LHCN-M2 (cell line): ENCODE measurements at regions not wholly inside any gene's neighbourhood (a gene's known extent, or its start where the extent isn't known, plus 50 kb on each side); places are given as distances from the start of the nearest gene placed in this dataset.
"Not testable (repeated sequence)": the region's sequence is repeated elsewhere in the genome, so short reads cannot be mapped to it uniquely, and the experiment has no call there.

ENCODE experiments used
- DNase-seq: peaks from one replicate; pipeline ENCODE4 v3.0.0-alpha.2; 2012; ENCODE audit warnings: low read depth

DNA sequence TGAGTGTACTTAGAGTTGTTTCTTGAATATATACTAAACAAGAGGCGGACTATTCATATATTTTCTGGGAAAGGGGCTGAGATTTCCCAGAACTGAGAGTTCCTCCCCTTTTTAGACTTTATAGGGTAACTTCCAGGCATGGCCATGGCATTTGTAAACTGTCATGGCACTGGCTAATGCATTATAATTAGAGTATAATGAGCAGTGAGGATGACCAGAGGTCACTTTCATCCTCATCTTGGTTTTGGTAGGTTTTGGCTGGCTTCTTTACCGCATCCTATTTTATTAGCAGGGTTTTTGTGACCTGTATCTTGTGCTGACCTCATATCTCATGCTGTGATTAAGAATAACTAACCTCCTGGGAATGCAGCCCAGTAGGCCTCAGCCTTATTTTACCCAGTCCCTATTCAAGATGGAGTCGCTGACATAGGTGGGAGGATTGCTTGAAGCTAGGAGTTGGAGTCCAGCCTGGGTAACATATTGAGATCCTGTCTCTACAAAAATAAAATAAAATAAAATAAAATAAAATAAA lies 91.4 kb downstream of the MOBP start:
- no peak for DNase-seq

DNA sequence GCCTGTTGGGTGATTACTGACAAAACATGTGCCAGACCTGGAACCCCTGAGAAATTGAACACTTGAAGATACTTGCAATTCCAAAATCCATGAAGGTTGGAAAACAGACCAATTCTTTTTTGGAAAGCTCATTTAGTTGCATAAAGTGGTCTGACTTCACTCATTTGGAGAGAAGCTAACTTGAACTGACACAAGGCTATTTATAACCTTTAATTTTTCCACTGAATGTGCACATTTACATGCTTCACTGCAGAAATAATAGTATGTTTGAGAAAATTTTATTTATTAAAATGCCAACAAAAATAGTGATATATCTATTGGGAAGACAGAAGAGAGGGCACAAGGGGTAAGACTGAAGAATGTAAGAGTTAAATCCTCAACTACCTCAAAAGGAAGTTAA lies 92.1 kb downstream of the MOBP start:
- DNase-seq = no peak

DNA sequence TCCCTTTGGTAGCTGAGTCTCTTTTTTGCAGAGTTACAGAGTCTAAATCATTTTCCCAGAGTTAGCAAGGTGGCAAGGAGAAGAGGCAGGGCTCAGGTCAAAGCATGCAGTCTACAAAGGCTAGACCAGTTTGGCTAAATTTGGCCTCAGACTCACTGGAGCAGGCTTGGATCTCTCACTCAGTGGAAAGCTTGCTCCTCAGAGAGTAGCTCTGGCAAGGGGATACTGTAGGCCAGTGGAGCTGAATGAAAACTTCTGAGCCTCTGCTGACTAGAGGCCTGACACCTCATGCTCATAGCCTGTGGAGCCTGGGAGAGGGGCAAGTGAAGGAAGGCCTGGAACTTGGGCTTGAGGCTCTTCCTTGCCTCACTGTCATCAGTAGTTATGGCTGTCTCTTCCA lies 101.0 kb downstream of the MOBP start:
- DNase-seq = no peak

DNA sequence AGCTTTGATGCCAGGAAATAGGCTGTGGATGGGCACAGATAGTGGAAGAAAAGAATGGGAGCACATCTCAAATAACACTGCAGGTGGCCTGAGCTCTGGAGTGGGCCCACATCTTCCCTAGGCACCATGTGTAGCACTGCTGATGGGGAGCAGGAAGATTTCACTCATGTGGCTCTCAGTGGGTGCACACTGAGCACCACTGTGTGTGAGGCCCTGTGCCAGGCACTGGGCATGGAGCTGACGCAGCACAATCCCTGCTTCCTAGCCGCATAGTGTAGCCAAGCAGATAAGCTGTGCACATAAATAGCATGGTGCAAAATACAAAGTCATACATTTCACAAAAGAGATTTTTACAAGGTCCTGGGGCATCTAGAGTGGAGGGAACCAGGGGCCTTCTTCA lies 101.6 kb downstream of the MOBP start:
- DNase-seq = no peak

DNA sequence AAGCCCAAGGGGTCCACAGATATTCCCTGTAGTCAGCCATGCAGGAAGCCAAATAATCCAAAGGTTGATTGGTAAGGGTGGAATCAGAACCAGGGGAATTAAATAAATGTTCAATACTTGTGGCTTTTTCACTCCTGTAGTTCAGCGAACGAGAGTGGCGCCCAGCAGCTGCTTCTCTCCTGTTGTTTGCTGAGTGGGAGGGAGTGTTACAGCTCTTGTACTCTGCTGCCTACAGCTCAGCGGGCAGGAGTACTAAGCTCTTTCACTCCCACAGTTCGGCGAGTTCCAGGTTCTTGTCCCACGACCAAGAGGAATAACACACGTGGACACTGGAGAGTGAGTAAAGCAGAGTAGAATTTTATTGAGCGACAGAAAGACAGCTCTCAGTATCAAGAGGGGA lies 105.9 kb downstream of the MOBP start:
- no peak for DNase-seq

DNA sequence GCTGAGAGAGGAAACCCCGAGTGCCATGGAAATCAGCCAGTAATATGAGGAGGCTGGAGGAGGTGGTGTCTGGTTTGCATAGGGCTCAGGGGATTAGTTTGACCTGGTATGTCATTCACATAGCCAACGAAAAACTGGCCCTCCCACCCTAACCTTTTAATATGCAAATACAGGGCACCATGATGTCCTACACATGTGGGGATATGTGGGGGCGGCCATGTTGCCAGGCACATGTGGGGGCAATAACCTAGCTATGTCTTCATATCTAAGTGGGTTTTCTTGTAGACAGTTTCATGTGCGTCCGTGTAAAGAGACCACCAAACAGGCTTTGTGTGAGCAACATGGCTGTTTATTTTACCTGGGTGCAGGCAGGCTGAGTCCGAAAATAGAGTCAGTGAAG lies 110.1 kb downstream of the MOBP start:
- DNase-seq = no peak

DNA sequence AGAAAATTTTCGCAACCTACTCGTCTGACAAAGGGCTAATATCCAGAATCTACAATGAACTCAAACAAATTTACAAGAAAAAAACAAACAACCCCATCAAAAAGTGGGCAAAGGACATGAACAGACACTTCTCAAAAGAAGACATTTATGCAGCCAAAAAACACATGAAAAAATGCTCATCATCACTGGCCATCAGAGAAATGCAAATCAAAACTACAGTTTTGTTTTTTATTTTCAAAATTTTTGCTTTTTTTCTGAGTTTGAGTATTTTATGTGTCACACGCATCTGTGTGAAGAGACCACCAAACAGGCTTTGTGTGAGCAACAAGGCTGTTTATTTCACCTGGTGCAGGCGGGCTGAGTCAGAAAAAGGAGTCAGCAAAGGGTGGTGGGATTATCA lies 118.7 kb downstream of the MOBP start:
- DNase-seq = not testable (repeated sequence)

DNA sequence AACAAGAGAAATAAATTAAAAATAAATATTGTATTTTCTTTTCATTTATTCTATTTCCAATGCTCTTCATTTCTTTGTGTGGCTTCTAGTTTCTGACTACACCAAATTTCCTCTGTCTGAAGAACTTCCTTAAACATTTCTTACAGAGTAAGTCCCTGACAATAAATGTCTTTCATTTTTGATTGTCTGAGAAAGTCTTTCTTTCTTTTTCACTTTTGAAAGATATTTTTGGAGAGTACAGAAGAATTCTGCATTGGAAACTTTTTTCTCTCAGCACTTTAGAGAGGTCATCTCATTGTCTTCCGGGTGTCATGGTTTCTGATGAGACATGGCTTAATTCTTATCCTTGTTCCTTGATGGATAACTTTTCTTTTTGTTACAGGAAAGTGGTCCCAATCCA lies 119.6 kb downstream of the MOBP start:
- DNase-seq = no peak

DNA sequence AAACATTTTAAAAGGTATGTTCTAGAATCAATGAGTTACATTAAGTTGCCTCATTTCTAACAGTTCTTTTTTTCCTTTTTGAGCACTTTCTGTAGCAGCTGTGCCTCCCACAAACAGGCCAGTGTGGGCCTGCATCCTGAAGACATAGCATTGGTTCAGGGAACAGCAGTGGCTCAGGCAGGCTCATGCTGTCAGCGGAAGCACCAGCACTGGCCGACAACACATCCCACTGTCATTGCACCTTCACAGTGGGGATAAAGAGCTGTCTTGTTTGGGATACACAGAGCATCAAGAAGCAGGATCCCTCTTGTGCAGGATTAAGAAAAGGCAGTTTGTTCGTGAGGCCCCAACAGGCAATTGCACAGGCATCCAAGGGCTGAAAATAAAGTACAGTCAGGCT lies 123.3 kb downstream of the MOBP start:
- no peak for DNase-seq

DNA sequence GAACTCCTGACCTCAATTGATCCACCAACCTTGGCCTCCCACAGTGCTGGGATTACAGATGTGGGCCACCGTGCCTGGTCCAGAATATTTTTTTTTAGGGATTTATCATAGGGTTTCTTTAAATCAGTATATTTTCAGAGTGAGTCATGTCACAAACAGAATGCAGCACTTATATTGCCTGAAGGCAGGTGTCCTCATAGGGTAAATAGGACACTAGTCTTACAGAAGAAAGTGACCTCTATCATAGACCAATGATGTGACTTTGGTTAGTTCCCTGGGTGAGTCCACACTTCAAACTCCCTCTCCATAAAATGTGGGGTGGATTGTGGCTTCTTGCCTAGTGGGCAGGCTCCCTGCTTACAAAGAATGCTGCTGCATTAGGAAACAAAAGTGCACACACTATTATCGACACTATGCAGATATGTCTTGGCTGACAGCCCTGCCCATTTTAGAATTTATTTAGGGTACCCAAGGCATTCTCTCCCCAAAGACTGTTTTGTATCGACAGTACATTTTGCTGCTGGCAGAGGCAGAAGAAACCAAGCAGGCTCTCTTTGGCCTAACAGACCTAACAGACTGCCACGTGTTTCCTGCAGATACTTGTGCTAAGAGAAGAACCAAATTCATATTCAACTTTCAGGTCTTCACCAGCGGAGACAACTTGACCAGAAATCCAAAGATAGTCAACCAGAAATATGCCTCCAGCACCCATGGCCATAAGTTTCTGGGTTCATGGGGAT lies 125.0 kb downstream of the MOBP start:
- no peak for DNase-seq

DNA sequence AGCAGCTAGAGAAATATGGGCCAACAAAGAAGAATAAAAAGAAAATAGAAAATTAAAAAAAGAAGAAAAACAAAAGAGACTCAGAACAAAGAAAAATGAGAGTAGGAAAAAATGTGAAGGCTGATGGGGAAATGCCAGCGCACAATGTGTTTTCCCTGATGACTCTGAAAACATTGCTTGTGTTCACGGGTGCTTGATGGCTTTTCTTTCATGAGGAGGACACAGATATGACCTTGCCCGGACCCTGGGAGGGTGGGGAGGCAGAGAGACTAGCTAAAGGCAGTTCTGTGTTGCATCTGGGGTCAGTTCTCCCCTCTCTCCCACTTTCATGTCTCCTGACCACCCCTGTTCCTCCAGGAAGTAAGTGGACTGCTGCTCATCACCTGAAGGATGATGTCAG lies 125.9 kb downstream of the MOBP start:
- DNase-seq = no peak

DNA sequence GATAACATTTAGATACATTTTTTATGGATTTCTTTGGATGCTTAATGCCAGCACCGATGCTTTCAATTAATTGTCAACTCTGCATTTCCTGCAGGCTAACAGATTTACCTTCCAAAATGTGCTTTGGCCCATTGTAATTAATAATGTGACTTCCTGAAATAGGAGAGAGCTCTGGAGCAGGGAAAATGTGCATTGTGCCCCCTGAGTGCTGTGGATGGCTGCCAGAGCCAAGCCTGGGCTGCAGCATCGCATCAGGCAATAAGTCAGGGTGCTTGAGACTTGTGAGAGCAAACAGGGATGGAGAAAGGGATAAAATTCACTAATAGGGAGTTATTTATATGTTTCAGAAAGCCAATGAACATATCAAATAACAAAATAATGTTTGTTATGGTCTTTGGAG lies 133.8 kb downstream of the MOBP start:
- DNase-seq = no peak

DNA sequence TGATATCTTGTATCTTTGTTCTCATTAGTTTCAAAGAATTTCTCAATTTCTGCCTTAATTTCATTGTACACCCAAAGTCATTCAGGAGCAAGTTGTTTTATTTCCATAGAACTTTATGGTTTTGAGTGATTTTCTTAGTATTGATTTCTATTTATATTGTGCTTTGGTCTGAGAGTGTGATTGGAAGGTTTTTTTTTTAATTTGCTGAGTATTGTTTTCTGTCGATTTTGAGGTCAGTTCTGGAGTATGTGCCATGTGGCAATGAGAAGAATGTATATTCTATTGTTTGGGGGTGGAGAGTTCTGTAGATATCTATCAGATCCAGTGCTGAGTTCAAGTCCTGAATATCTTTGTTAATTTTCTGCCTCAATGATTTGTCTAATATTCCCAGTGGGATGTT lies 138.4 kb downstream of the MOBP start:
- no peak for DNase-seq

DNA sequence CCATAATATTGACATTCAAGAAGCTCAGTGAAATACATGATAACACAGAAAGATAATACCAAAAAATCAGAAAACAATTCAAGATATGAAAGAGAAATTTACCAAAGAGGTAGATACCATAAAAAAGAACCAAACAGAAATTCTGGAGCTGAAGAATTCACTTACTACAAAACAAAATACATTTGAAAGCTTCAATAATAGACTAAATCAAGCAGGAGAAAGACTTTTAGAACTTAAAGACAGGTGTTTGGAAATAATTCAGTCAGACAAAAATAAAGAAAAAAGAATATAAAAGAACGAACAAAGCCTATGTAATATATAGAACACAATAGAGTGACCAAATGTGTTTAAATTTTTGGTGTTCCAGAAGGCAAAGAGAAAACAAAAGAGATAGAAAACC lies 158.7 kb downstream of the MOBP start:
- DNase-seq = no peak

DNA sequence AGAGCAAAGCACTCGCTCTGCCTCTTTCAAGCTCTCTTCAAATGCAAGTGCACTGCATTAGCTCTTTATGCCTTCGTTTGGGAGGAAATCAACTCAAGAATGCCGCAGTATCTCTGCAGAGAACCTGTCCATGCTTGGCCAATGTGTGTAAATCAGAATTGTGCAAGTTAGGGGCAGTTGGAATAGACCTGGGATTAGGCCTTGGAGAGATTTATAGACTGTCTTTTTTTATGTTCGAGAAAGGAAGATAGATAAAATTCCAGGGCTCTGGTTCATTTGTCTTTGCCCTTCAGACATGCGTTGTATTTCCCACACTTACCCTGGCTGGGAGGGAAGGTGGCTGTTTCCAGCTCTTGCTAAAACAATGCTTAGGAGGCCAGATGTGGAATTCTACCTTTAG lies 163.7 kb downstream of the MOBP start:
- no peak for DNase-seq

DNA sequence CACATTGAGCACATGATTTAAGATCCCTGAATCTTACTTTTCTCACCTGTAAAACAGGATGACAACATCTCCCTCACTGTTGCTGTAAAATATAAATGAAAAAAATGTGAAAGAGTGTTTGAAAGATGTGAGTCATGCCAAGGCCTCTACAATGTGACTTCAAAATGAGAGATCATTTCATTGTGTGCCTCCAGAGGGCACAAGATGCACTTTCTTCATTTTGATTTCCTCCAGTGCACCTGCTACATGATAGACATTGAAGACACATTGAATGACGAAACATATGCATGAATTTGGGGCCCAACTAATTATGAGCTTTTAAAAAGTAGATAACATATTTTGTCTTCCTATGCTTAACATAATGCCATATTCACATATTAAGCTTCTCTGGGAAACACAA lies 170.3 kb downstream of the MOBP start:
- DNase-seq = peak; percentile 64

DNA sequence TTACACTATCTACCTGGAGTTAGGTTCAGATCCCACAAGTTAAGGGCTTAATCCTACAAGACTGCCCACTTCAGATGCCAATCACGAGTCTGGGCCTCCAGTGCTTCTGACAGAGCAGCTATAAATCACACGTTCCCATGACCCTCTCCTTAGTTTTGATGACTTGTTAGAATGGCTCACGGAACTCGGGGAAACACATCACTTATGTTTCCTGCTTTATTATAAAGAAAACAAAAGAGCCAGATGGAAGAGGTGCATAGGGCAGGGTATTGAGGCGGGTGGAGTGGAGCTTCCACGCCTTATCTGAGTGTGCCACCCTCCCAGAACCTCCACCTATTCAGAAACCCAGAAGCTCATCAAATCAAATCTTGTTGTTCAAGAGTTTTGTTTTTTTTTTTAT lies 170.8 kb downstream of the MOBP start:
- DNase-seq = no peak

DNA sequence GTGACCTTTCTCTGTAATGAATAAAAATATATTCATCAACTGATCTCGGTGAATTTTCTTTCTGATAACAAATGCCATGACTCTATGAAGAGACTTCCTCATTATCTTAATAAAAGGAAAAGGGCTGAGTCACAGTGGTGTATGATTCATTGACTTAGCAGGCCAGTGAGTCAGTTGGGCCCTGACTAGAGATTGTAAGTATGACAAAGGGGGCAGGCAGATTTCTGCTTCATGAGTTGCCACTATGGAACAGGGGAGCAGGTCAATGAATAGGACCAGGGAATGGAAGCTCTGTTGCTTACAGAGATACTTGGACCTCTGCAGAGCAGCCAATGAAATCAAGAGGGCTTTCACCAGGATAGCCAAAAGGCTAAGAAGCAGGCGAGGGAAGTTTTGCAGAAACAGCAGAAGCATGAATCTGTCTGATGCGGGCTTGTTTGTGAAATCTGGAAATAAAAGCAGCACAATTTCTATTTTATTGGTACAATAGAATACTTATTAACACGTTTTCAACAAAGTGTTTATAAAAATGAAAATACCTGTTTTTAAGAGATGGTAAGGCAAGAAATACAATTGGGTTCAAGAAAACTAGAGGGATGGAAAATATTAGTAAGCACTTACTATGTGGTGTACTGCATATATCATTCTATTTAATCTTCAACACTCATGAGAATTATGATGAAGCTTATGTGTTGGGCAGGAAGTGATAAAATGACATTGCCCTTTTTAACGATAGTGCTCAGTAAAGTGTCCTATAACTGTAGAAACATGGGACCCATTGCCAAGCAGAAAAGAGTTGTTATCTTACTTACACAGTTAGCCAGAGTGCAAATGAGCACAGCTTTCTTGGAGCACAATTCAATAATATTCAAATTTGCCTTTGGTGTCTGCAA lies 169.8 kb upstream of the MYRIP start:
- peak; percentile 94 for DNase-seq

DNA sequence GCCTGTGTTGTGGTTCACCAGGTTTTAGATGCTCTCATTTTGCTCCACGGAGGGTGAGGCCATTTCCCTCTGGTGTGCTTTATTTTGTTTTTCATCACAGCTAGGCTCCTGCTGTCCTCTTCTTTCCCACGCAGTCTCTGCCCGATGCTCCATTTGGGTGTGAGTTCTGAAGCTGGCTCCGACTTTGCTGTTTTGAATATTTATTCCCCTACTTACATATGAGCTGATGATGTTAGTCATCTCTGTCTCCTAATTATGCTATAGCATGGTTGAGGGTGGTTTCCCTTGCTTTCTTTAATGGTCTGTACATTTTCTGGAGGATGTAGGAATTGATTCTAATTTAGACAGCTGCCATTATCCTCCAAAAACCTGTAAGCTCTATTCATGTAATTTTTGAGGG lies 168.1 kb upstream of the MYRIP start:
- DNase-seq = no peak

DNA sequence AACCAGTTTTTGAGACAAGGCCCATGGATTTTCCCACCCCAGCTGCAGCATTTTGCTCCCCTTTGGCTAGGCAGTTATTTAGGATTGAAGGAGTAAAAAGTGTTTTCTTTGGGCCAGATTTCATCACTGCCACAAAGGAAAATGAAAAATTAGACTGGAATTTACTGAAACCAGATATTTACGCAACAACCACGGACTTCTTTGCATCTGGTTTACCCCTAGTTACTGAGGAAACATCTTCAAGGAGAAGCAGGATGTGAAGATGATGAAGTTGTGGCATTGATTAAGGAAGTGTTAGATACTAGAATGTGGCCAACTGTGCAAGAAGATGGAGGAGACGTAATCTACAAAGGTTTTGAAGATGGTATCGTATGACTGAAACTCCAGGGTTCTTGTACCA lies 165.2 kb upstream of the MYRIP start:
- DNase-seq = peak; percentile 61

DNA sequence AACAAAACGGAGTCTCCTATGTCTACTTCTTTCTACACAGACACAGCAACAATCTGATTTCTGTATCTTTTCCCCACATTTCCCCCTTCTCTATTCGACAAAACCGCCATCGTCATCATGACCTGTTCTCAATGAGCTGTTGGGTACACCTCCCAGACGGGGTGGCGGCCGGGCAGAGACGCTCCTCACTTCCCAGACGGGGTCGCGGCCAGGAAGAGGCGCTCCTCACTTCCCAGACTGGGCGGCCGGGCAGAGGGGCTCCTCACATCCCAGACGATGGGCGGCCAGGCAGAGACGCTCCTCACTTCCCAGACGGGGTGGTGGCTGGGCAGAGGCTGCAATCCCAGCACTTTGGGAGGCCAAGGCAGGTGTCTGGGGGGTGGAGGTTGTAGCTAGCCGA lies 158.2 kb upstream of the MYRIP start:
- not testable (repeated sequence) for DNase-seq

DNA sequence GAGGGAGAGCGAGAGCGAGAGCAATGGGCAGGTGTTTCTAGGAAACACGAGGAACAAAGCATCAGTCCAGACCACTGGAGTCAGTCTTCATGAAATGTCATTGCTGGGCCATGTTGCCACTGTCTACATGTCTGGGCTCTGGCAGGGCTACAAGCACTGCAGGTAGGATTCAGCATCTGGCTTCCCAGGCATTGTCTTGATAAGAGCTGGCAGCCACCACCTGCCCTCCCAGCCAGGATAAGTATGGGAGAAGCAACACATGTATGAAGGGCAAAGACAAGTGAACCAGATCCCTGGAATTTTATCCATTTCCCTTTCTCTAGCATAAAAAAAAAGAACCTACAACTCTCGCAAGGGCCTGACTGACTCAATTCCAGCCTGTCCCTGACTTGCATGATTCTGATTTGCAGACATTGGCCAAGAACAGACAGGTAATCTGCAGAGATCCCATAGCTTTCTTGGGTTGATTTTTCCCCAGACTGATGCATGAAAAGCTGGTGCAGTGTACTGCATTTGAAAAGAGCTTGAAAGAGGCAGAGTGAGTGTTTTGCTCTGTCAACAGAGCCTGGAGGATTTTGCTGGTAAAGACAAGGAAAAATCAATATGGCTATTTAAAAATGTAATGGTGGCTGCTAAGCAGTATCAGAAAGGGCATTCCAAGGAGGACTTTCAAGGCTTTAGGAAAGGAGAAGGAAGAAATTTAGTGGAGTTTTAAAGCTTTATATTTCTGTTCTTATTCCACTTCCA lies 157.2 kb upstream of the MYRIP start:
- DNase-seq = no peak
